GM19395 (cell line): ENCODE measurements at regions not wholly inside any gene's neighbourhood (a gene's known extent, or its start where the extent isn't known, plus 50 kb on each side); places are given as distances from the start of the nearest gene placed in this dataset.
A peak's percentile ranks its signal among the peaks of the same experiment; 100 is the strongest.

ENCODE experiments used
- ATAC-seq: cut with Tn5 transposase; IDR thresholded peaks from one replicate; pipeline ENCODE4 v1.9.1; 2021; ENCODE audit warnings: mild to moderate bottlenecking, moderate library complexity; ENCODE audit not compliant: unreplicated experiment

GRCh38 chr4:123564758-123565346 lies 168.3 kb downstream of the SPRY1 start:
- ATAC-seq: peak; percentile 100

DNA sequence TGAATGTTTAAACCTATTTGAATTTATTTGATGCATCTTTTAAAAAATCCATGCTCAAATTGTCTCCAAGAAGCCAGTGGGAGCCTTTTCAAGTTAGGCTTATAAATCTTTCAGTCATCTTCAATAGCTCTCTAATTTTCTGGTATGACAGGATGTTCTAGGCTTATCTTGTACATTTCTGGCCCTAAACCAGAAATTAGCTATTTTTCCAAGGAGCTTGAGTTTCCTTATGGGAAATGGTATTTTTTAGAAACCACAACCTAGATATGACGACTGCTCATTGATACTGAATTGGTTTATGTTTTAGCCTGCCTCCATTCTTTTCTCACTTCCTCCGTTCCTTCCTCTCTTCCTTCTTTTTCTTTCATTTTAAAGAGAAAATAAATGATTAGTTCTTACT lies 172.3 kb downstream of the SPRY1 start:
- ATAC-seq: no peak

DNA sequence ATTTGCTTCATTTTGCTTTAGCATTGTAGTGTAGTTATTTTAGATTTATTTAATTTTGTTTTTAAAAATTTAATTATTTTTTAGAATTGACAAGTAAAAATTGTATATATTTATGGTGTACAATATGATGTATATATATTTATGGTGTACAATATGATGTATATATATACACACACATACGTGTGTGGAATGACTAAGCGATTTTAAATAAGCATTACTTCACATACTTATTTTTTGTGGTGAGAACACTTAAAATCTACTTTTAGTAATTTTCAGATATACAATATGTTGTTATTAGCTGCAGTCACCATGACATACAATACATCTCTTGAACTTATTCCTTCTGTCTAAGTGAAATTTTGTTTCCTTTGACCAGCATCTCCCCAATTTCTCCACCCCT lies 172.9 kb downstream of the SPRY1 start:
- ATAC-seq: no peak

DNA sequence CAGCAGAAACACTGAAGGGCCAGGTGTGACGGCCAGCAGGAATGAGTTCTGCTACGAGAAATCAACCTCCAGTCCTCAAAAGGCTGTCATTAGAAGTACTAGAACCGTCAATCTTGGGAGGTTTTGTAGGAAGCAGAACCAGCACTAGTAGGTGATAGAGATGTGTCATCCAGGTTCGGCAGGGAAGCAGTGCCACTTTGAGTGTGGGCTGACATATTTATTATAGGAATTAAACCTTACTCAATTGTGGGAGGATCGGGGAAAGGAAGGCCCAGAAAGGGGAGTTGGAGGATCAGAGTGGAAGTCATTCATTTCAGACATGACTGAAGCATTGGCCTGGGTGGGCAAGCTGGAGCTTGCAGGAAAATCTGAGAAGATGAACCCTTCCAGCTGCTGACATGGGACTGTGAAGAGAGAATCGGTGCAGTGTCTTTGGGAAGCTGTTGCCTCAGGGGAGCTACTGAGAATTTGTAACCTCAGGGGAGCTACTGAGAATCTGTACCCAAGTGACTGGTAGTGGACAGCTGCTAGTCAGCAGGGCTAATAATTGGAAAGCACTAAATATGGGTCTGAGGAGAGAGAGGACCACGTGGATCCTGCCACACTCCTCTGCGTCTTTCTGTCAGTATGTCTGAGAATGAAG lies 177.4 kb downstream of the SPRY1 start:
- ATAC-seq: no peak

- ATAC-seq: no peak
Observed at GRCh38 chr4:123575291-123575690, 178.7 kb downstream of the SPRY1 start.

GRCh38 chr4:123577225-123577906 lies 180.8 kb downstream of the SPRY1 start:
- no peak for ATAC-seq

DNA sequence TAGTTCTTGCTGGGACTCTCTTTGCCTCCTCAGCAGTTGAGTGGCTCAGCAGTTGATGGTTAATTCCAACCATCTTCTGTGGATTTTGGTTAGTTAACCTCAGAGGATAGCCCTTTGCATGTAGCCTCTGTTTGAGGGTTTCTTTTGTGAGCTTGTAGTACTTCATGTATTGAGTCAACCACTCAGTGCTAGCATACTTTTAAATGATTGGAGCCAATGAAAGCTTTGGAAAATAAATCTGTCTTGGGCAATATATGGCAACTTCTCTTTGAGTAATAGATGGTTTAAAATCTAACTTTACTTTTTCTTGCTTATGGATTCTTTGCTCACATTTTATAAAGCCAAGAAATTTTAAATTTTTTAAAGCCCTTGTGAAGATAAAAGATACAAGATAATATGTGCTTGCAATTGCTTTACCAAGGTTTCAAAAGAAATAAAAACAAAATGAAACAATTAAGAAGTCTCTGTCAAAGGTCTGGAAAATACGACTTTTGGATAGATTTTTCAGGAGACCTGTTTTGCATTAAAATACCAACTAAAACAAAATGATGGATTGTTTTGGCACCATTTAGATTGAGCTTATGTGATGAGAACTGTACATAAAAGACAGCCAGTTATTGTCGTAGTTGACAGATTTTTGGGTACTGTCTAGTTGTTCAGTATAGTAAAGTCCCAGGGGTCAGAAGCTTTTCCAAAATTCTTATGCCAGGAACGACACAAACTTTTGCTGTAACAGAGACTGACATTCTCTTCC lies 181.9 kb downstream of the SPRY1 start:
- ATAC-seq: no peak

- ATAC-seq: no peak
Observed at GRCh38 chr4:123579961-123580360, 183.4 kb downstream of the SPRY1 start.

DNA sequence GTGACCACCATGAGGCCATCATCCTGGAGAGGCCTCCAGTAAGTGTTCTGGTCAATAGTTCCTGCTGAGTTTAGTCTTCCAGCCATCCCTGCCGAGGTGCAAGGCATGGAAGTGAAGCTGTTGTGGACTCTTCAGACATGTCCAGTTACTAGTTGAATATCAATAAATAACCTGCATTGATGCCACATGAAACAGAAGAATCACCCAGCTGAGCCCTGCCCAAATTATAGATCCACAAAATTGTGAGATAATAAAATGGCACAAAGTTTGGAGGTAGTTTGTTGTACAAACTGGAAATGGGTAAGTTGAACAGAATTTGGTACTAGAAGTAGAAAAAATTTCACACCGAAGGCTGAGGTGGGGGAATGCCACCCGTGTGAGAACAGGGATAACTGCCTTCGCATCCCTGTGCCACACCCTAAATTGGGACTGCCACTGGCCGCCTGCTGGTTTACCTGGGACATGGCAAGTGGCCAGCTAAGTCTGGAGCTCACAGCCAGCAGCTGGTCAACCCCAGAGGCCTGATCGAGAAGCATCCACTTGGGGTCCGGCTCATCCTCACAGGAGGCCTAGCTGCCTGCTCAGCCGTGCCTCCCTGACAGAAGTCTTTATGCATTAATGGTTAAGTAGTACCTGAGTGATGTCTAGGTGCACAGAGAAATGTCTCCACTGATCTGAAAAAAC lies 184.5 kb downstream of the SPRY1 start:
- no peak for ATAC-seq

DNA sequence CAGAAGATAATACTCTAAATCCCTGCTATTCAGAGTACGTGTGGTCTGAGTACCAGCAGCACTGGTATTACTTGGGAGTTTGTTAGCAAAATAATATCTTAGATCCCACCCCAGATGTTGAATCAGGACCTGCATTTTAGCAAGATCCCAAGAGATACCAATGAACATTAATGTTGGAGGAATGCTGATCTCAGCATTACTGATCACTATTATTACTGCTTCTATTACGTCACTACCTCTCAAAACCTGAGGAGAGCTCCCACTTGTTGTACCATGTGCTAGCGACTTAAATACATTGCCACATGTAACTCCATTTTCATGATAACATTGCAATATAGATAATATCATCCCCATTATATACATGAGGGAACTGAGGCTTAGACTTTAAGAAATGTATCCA lies 185.2 kb downstream of the SPRY1 start:
- ATAC-seq: no peak

DNA sequence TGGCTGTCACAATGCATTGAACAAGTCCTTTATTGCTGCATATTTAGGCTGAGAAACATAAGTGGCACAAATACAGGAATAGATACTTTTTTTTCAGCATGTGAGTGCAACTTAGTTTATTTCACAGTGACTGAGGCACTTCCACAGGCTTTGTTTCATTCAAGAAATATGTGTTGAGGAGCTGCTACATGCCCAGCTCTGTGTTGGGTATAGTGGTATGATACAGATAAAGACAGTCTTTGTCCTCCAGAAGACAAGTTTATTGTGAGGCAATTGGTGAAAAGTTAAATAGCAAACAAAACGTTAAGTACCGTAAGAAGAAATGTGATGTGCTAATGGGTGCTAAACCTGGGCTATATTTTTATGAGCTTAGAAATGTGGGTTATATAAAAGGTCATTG lies 186.4 kb downstream of the SPRY1 start:
- ATAC-seq: no peak

DNA sequence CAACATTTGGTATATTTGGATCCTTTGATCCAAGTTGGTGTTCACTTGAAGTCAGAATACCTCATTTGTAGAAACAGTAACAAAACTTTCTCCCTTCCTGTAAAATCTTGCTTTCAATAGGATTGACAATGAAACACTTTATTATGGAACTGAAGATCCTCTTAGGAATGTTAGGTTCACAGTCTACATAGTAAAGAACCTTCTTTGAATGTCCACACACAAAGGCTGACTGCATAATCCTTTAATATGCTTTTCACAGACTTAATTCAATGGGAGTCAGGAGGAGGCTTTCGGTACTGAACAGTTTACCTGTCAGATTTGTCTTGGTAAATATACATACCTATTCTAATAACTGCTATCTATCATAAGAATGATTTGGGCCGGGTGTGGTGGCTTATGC lies 188.5 kb downstream of the SPRY1 start:
- ATAC-seq: no peak

- ATAC-seq: peak; percentile 24
Observed at GRCh38 chr4:123587983-123588494, 191.4 kb downstream of the SPRY1 start.

- peak; percentile 70 for ATAC-seq
Observed at GRCh38 chr4:123588631-123589241, 192.1 kb downstream of the SPRY1 start.

- no peak for ATAC-seq
Observed at GRCh38 chr4:123589301-123589700, 192.7 kb downstream of the SPRY1 start.

GRCh38 chr4:123591875-123592274 lies 195.3 kb downstream of the SPRY1 start:
- ATAC-seq: no peak

GRCh38 chr4:123593655-123594054 lies 197.1 kb downstream of the SPRY1 start:
- no peak for ATAC-seq

GRCh38 chr4:123596805-123597204 lies 200.2 kb downstream of the SPRY1 start:
- ATAC-seq: no peak

- ATAC-seq: no peak
Observed at GRCh38 chr4:123597586-123597985, 201.0 kb downstream of the SPRY1 start.

GRCh38 chr4:123598331-123598730 lies 201.7 kb downstream of the SPRY1 start:
- no peak for ATAC-seq
